ENCODE measurements at regions not wholly inside any gene's neighbourhood (a gene's known extent, or its start where the extent isn't known, plus 50 kb on each side); places are given as distances from the start of the nearest gene placed in this dataset.
A peak's percentile ranks its signal among the peaks of the same experiment; 100 is the strongest.

GRCh38 chr17:71460943-71461342 is 659.9 kb upstream of the SOX9 start:
- Histone ChIP-seq H3K9me3 (ENCODE audit: low read length) (no peaks in the 10 kb centered on the region), H3K4me1 (ENCODE audit: insufficient read depth, low read length) (no peaks in the 10 kb centered on the region), H2AFZ (ENCODE audit: low read length) (0 out of 2 replicates have a peak overlapping the region, but pooled peaks have one; percentile 8), H3K4me2 (ENCODE audit: low read length) (no peak overlapping the region), H3F3A (ENCODE audit: low read length, unreplicated experiment) (no peaks in the 10 kb centered on the region), H3K9ac (ENCODE audit: low read length) (no peak overlapping the region), H3K27ac (ENCODE audit: low read length) (no peak overlapping the region), H3K27me3 (ENCODE audit: low read length) (no peaks in the 10 kb centered on the region), H3K9me2 (replicated peaks; ENCODE audit: low read length) (no peaks in the 10 kb centered on the region), H3K79me2 (ENCODE audit: low read length) (no peaks in the 10 kb centered on the region), H3K36me3 (ENCODE audit: low read depth, low read length) (no peaks in the 10 kb centered on the region), H3K4me3 (ENCODE audit: low read length) (no peak overlapping the region), H4K20me1 (ENCODE audit: low read length) (no peaks in the 10 kb centered on the region)
- TF ChIP-seq, protein P1, sequence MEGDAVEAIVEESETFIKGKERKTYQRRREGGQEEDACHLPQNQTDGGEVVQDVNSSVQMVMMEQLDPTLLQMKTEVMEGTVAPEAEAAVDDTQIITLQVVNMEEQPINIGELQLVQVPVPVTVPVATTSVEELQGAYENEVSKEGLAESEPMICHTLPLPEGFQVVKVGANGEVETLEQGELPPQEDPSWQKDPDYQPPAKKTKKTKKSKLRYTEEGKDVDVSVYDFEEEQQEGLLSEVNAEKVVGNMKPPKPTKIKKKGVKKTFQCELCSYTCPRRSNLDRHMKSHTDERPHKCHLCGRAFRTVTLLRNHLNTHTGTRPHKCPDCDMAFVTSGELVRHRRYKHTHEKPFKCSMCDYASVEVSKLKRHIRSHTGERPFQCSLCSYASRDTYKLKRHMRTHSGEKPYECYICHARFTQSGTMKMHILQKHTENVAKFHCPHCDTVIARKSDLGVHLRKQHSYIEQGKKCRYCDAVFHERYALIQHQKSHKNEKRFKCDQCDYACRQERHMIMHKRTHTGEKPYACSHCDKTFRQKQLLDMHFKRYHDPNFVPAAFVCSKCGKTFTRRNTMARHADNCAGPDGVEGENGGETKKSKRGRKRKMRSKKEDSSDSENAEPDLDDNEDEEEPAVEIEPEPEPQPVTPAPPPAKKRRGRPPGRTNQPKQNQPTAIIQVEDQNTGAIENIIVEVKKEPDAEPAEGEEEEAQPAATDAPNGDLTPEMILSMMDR (conservative IDR thresholded peaks at IDR 0.05; ENCODE audit: low read depth, low read length), result peak; percentile 89
- TF ChIP-seq EZH2phosphoT487 (IDR thresholded peaks at IDR 0.05; ENCODE audit: borderline replicate concordance, low read length) (no peak), EZH2 (IDR thresholded peaks at IDR 0.05; ENCODE audit: low read length, unreplicated experiment) (no peak)
- intact Hi-C loops (cut with micrococcal nuclease), result loop anchor here (1.0 to 2.0 kb wide), 3 partner anchors 223 to 694 kb away; no protein-coding TSS in a partner anchor
- ChIA-PET POLR2A (ENCODE audit: unreplicated experiment) (interaction anchor here (0.7 kb wide), 1 partner anchor 28 kb away, joined by 7 read pairs; no protein-coding TSS in a partner anchor), CTCF (interaction anchor here (0.6 to 1.4 kb wide), 11 partner anchors 37 to 766 kb away, joined by 3 to 10 read pairs (median 4); partner anchors contain the start of gene SOX9)
- ATAC-seq (no peak), DNase-seq (peak; percentile 74)
- no TSS peak for BruUV-seq (replicated peaks)

DNA sequence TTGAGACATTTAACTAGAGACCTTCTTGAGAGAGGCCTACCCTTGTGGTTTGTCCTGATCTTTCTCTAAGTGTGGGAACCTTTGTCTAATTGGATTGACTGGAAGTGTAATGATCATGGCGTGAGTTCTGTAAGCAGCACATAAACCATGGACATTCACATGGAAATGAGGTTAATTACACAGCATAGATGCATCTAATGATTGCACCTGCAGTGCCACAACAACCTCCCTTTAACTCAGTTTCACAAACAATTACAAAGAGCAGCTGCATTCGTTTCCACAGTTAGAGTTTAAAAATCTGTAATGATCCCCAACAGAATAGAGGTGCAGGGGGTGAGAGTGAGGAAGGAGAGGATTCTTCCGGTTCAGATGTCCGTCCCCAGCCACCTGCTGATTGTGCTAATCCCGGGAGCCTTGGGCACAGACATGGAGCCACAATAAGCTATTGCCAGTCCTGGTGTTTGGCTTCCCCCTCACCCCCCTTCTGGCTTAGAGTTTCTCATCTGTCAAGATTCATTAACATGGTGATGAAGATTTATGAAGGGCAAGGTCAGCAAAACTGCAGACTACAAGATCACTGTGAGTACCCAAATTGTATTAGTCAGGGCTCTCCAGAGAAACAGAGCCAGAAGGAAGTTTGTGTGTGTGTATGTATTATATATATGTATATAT is 659.2 kb upstream of the SOX9 start:
- Histone ChIP-seq H3K36me3 (ENCODE audit: low read depth, low read length) (no peaks in the 10 kb centered on the region), H3F3A (ENCODE audit: low read length, unreplicated experiment) (no peaks in the 10 kb centered on the region), H3K4me2 (ENCODE audit: low read length) (no peak overlapping the region), H3K27me3 (ENCODE audit: low read length) (no peaks in the 10 kb centered on the region), H3K4me1 (ENCODE audit: insufficient read depth, low read length) (no peaks in the 10 kb centered on the region), H2AFZ (ENCODE audit: low read length) (0 out of 2 replicates have a peak overlapping the region, but pooled peaks have one; percentile 8), H4K20me1 (ENCODE audit: low read length) (no peaks in the 10 kb centered on the region), H3K9me2 (replicated peaks; ENCODE audit: low read length) (no peaks in the 10 kb centered on the region), H3K9ac (ENCODE audit: low read length) (no peak overlapping the region), H3K9me3 (ENCODE audit: low read length) (no peaks in the 10 kb centered on the region), H3K4me3 (ENCODE audit: low read length) (no peak overlapping the region), H3K27ac (ENCODE audit: low read length) (no peak overlapping the region), H3K79me2 (ENCODE audit: low read length) (no peaks in the 10 kb centered on the region)
- POLR2A ChIA-PET (ENCODE audit: unreplicated experiment), result no interaction called here
- TF ChIP-seq EZH2 (IDR thresholded peaks at IDR 0.05; ENCODE audit: low read length, unreplicated experiment) (no peak), EZH2phosphoT487 (IDR thresholded peaks at IDR 0.05; ENCODE audit: borderline replicate concordance, low read length) (no peak)
- TF ChIP-seq, protein P1 (conservative IDR thresholded peaks at IDR 0.05; ENCODE audit: low read depth, low read length), result no peak
- intact Hi-C loops (cut with micrococcal nuclease), result loop anchor here (1.0 to 2.0 kb wide), 3 partner anchors 223 to 695 kb away; no protein-coding TSS in a partner anchor
- CTCF ChIA-PET, result interaction anchor here (0.6 to 1.4 kb wide), 8 partner anchors 38 to 725 kb away, joined by 3 to 10 read pairs (median 4); partner anchors contain the start of gene SOX9
- no TSS peak for BruUV-seq (replicated peaks)
- DNase-seq (no peak), ATAC-seq (no peak)

DNA sequence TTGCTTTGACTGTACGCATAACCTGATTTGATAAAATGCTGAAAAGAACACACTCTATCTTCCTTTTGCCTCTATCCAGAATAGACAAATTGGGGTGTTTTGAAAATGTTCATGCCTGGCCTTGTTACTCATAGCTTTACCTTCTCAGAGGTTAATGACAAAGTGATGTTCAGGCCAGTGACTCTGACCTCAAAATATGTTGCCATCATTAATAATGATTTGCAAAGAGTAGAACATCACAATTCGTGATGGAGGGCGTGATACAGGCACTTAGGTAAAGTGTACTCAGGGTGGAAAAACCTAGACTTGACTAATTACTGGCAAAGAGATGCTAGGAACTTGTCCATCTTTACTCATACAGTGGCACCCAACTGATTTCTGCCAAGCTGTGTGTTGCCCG is 656.6 kb upstream of the SOX9 start:
- intact Hi-C loops (cut with micrococcal nuclease), result no loop called here
- H3K4me1 ChIP-seq (ENCODE audit: insufficient read depth, low read length), result no peaks in the 10 kb centered on the region
- no peak overlapping the region for H3K4me3 ChIP-seq (ENCODE audit: low read length)
- no peak for DNase-seq
- no peak overlapping the region for H3K27ac ChIP-seq (ENCODE audit: low read length)
- H3K79me2 ChIP-seq (ENCODE audit: low read length), result no peaks in the 10 kb centered on the region
- H3K9me3 ChIP-seq (ENCODE audit: low read length), result no peaks in the 10 kb centered on the region
- BruUV-seq (replicated peaks), result no TSS peak
- ChIA-PET CTCF (no interaction called here), POLR2A (ENCODE audit: unreplicated experiment) (interaction anchor here (0.5 kb wide), 1 partner anchor 9 kb away, joined by 3 read pairs; no protein-coding TSS in a partner anchor)
- no peaks in the 10 kb centered on the region for H3K9me2 ChIP-seq (replicated peaks; ENCODE audit: low read length)
- H2AFZ ChIP-seq (ENCODE audit: low read length), result no peak overlapping the region
- no peaks in the 10 kb centered on the region for H3K27me3 ChIP-seq (ENCODE audit: low read length)
- no peak overlapping the region for H3K4me2 ChIP-seq (ENCODE audit: low read length)
- H3F3A ChIP-seq (ENCODE audit: low read length, unreplicated experiment), result no peaks in the 10 kb centered on the region
- H3K36me3 ChIP-seq (ENCODE audit: low read depth, low read length), result no peaks in the 10 kb centered on the region
- H4K20me1 ChIP-seq (ENCODE audit: low read length), result no peaks in the 10 kb centered on the region
- no peak for ATAC-seq
- H3K9ac ChIP-seq (ENCODE audit: low read length), result no peak overlapping the region
- TF ChIP-seq EZH2phosphoT487 (IDR thresholded peaks at IDR 0.05; ENCODE audit: borderline replicate concordance, low read length) (no peak), EZH2 (IDR thresholded peaks at IDR 0.05; ENCODE audit: low read length, unreplicated experiment) (no peak)
- TF ChIP-seq, protein P1 (conservative IDR thresholded peaks at IDR 0.05; ENCODE audit: low read depth, low read length), result no peak
